Keratinocyte (primary cell): ENCODE measurements at regions not wholly inside any gene's neighbourhood (a gene's known extent, or its start where the extent isn't known, plus 50 kb on each side); places are given as distances from the start of the nearest gene placed in this dataset.

ENCODE experiments used
- DNase-seq: peaks from one replicate; pipeline ENCODE4 v3.0.0-alpha.2; 2011; ENCODE audit warnings: low read depth, missing footprints, low spot score
- FAIRE-seq: peaks from 2 replicates; lab custom pipeline; 2011; peaks lifted over from hg19 to GRCh38; lab: Jason Lieb, UNC
- H2AFZ ChIP-seq: 2 replicates; pipeline ENCODE4 v1.6.0; 2012; ENCODE audit warnings: low read length, control low read depth, inconsistent platforms; ENCODE audit not compliant: control insufficient read depth
- H3K27ac ChIP-seq: 2 replicates; pipeline ENCODE4 v1.5.1; 2011; ENCODE audit warnings: low read length; ENCODE audit not compliant: control insufficient read depth, insufficient read depth
- H3K27me3 ChIP-seq: 3 replicates; pipeline ENCODE4 v1.6.0; 2011; ENCODE audit warnings: low read length; ENCODE audit not compliant: control insufficient read depth, insufficient read depth; ENCODE audit errors: extremely low read depth
- H3K36me3 ChIP-seq, 2 experiments: 2 replicates in 1 of 2; 3 replicates in 1 of 2; pipeline ENCODE4 v1.5.1; 2011; ENCODE audit warnings: low read length in 2 of 2, mild to moderate bottlenecking in 1 of 2; ENCODE audit not compliant: control insufficient read depth in 2 of 2, insufficient read depth in 2 of 2; ENCODE audit errors: extremely low read depth in 1 of 2
- H3K4me1 ChIP-seq: 3 replicates; pipeline ENCODE4 v1.5.1; 2011; ENCODE audit warnings: low read length; ENCODE audit not compliant: control insufficient read depth, insufficient read depth; ENCODE audit errors: extremely low read depth
- H3K4me2 ChIP-seq: 3 replicates; pipeline ENCODE4 v1.6.0; 2011; ENCODE audit warnings: low read depth, low read length; ENCODE audit not compliant: control insufficient read depth, insufficient read depth; ENCODE audit errors: extremely low read depth
- H3K4me3 ChIP-seq, 3 experiments: fragments of 200-600 bp in 1 of 3; sonication (generic) in 1 of 3; 2 replicates in 2 of 3; 3 replicates in 1 of 3; pipeline ENCODE4 v1.5.1; 2011 to 2016; ENCODE audit warnings: low read length in 3 of 3, mild to moderate bottlenecking in 3 of 3, control low read depth in 2 of 3, inconsistent platforms in 1 of 3, low read depth in 1 of 3, mixed read lengths in 1 of 3, mixed run types in 1 of 3, moderate library complexity in 1 of 3; ENCODE audit not compliant: control insufficient read depth in 2 of 3, insufficient read depth in 2 of 3; ENCODE audit errors: extremely low read depth in 1 of 3
- H3K79me2 ChIP-seq: 2 replicates; pipeline ENCODE4 v1.6.0; 2012; ENCODE audit warnings: low read length; ENCODE audit not compliant: control insufficient read depth, insufficient read depth
- H3K9ac ChIP-seq: 3 replicates; pipeline ENCODE4 v1.6.0; 2011; ENCODE audit warnings: low read length; ENCODE audit not compliant: control insufficient read depth, insufficient read depth; ENCODE audit errors: extremely low read depth
- H3K9me1 ChIP-seq: 3 replicates; pipeline ENCODE4 v1.6.0; 2011; ENCODE audit warnings: low read length; ENCODE audit not compliant: control insufficient read depth, insufficient read depth; ENCODE audit errors: extremely low read depth
- H3K9me3 ChIP-seq: 2 replicates; pipeline ENCODE4 v1.5.1; 2012; ENCODE audit warnings: low read depth, low read length; ENCODE audit not compliant: control insufficient read depth
- H4K20me1 ChIP-seq: 3 replicates; pipeline ENCODE4 v1.6.0; 2011; ENCODE audit warnings: low read length; ENCODE audit not compliant: control insufficient read depth, insufficient read depth; ENCODE audit errors: extremely low read depth
- CTCF ChIP-seq, 3 experiments: IDR thresholded peaks in 1 of 3; conservative IDR thresholded peaks in 1 of 3; optimal IDR thresholded peaks in 1 of 3; 2 replicates in 2 of 3; 3 replicates in 1 of 3; pipeline versions ENCODE3 to v1.5.1; 2011; ENCODE audit warnings: low read length in 3 of 3, mild to moderate bottlenecking in 3 of 3, moderate library complexity in 2 of 3, control low read depth in 1 of 3, inconsistent platforms in 1 of 3; ENCODE audit not compliant: insufficient read depth in 2 of 3; ENCODE audit errors: extremely low read depth in 1 of 3
- EZH2 ChIP-seq: IDR thresholded peaks from one replicate; pipeline ENCODE4 v1.6.1; 2012; ENCODE audit warnings: inconsistent platforms, mild to moderate bottlenecking, low read length, moderate library complexity
- dilution Hi-C: fragments of 300-500 bp; cut with MboI; formaldehyde crosslinking; loops from one replicate; pipeline ENCODE4 v1.7.0; 2020; ENCODE audit warnings: low sequenced_read_pairs; ENCODE audit not compliant: extremely low pct_ligation_motif_present

DNA sequence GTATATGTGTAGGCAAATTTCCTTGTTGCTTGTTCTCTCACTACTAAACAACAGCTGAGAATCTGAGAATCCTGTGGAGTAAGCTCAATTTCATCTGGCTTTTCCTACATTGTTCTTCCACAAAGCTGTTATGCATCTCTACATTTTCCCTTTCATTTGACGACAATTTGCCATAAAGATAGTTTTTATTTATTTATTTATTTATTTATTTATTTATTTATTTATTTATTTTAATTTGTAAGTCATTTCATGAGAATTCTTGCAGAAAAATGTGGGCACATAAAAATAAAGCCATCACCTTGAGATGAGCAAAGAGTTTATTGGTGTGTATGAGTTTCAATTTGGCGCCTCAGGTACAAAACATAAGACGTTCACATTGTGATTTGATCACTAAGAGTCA is 545.9 kb upstream of the SEL1L start:
- Histone ChIP-seq H4K20me1 (no peaks in the 10 kb centered on the region), H3K79me2 (no peaks in the 10 kb centered on the region), H3K27ac (no peak overlapping the region), H3K4me1 (no peaks in the 10 kb centered on the region), H3K9me3 (no peaks in the 10 kb centered on the region), H3K36me3 (no peaks in the 10 kb centered on the region), H3K27me3 (no peaks in the 10 kb centered on the region), H3K4me2 (no peak overlapping the region), H3K9ac (no peak overlapping the region), H3K4me3 (no peak overlapping the region), H2AFZ (no peak overlapping the region), H3K9me1 (no peaks in the 10 kb centered on the region)
- DNase-seq, result no peak
- no peak for FAIRE-seq
- no peak for TF ChIP-seq EZH2
- TF ChIP-seq CTCF (optimal IDR thresholded peaks at IDR 0.05 in 1 of 3, IDR thresholded peaks at IDR 0.05 in 1 of 3, conservative IDR thresholded peaks at IDR 0.05 in 1 of 3; ENCODE audit: extremely low read depth in 1 of 3, insufficient read depth in 2 of 3, low read length in 3 of 3), result no peak
- dilution Hi-C loops, result no loop called here

DNA sequence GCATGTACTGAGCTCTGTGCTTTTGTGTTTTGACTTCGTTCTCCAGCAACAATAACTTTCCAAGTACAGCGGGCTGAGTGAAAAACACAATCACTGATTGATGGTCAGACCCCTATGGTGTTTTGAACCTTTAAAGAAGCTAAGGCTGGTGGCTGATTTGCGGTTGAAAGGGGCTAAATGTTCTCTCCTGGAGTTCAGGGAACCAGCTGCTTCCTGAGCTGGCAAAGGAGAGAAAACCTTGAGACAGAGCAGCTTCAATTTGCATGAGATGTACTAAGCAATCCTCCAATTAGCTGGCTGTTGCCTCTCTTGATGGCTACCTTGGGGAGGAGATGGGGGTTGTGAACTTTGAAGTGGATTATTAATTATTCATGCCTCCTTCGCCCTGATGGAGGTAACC is 546.7 kb upstream of the SEL1L start:
- H3K27me3 ChIP-seq, result no peaks in the 10 kb centered on the region
- FAIRE-seq (no peak), DNase-seq (no peak)
- H3K4me3 ChIP-seq, result no peak overlapping the region
- no peaks in the 10 kb centered on the region for H3K36me3 ChIP-seq
- dilution Hi-C loops, result no loop called here
- no peaks in the 10 kb centered on the region for H3K9me3 ChIP-seq
- no peak overlapping the region for H3K9ac ChIP-seq
- no peak overlapping the region for H2AFZ ChIP-seq
- H3K4me1 ChIP-seq, result no peaks in the 10 kb centered on the region
- no peak overlapping the region for H3K27ac ChIP-seq
- no peaks in the 10 kb centered on the region for H3K9me1 ChIP-seq
- H3K4me2 ChIP-seq, result no peak overlapping the region
- TF ChIP-seq EZH2, result no peak
- no peaks in the 10 kb centered on the region for H4K20me1 ChIP-seq
- no peaks in the 10 kb centered on the region for H3K79me2 ChIP-seq

- no peak overlapping the region for H3K9ac ChIP-seq
- H3K4me3 ChIP-seq, result no peak overlapping the region
- H3K36me3 ChIP-seq, result no peaks in the 10 kb centered on the region
- DNase-seq, result no peak
- no peaks in the 10 kb centered on the region for H3K9me1 ChIP-seq
- H2AFZ ChIP-seq, result no peak overlapping the region
- FAIRE-seq, result no peak
- no peaks in the 10 kb centered on the region for H4K20me1 ChIP-seq
- H3K4me1 ChIP-seq, result no peaks in the 10 kb centered on the region
- peaks cover 1% of the 10 kb centered on the region for H3K9me3 ChIP-seq
- no peaks in the 10 kb centered on the region for H3K79me2 ChIP-seq
- TF ChIP-seq EZH2, result no peak
- TF ChIP-seq CTCF (optimal IDR thresholded peaks at IDR 0.05 in 1 of 3, IDR thresholded peaks at IDR 0.05 in 1 of 3, conservative IDR thresholded peaks at IDR 0.05 in 1 of 3; ENCODE audit: extremely low read depth in 1 of 3, insufficient read depth in 2 of 3, low read length in 3 of 3), result no peak
- H3K4me2 ChIP-seq, result no peak overlapping the region
- no peak overlapping the region for H3K27ac ChIP-seq
- dilution Hi-C loops, result no loop called here
- H3K27me3 ChIP-seq, result no peaks in the 10 kb centered on the region
These were observed 551.2 kb upstream of the SEL1L start for GRCh38 chr14:82084813-82085212.
